ENCODE measurements at regions not wholly inside any gene's neighbourhood (a gene's known extent, or its start where the extent isn't known, plus 50 kb on each side); places are given as distances from the start of the nearest gene placed in this dataset.

- Histone ChIP-seq H3K4me2 (ENCODE audit: low read depth, low read length, poor library complexity, severe bottlenecking) (no peak overlapping the region), H3K9me2 (replicated peaks; ENCODE audit: insufficient read depth, low read length) (no peaks in the 10 kb centered on the region), H3F3A (ENCODE audit: insufficient read depth) (no peaks in the 10 kb centered on the region), H3K9ac (ENCODE audit: low read length) (no peak overlapping the region), H2AFZ (ENCODE audit: low read depth, low read length, severe bottlenecking) (no peak overlapping the region), H4K20me1 (ENCODE audit: low read depth, low read length) (no peaks in the 10 kb centered on the region), H3K27ac (ENCODE audit: low read depth, low read length) (no peak overlapping the region), H3K79me2 (ENCODE audit: insufficient read depth, low read length) (no peaks in the 10 kb centered on the region), H3K27me3 (ENCODE audit: low read length) (no peaks in the 10 kb centered on the region), H3K36me3 (ENCODE audit: low read length) (no peaks in the 10 kb centered on the region), H3K4me3 (ENCODE audit: insufficient read depth, low read length, poor library complexity, severe bottlenecking) (no peak overlapping the region), H3K9me3 (ENCODE audit: insufficient read depth, low read length) (peaks cover 6% of the 10 kb centered on the region; the same call in 1 of the 2 replicates)
- TF ChIP-seq CTCF (IDR thresholded peaks at IDR 0.05; ENCODE audit: insufficient read depth, low read length, poor library complexity, severe bottlenecking) (no peak), EZH2phosphoT487 (conservative IDR thresholded peaks at IDR 0.05; ENCODE audit: low read length) (no peak)
These were observed 95.6 kb downstream of the CTTN start for GRCh38 chr11:70493891-70494290.

GRCh38 chr11:70494559-70495350, 96.4 kb downstream of the CTTN start:
- H3K4me2 ChIP-seq (ENCODE audit: low read depth, low read length, poor library complexity, severe bottlenecking): no peak overlapping the region
- H3K9me2 ChIP-seq (replicated peaks; ENCODE audit: insufficient read depth, low read length): no peaks in the 10 kb centered on the region
- no peak overlapping the region for H3K9ac ChIP-seq (ENCODE audit: low read length)
- H4K20me1 ChIP-seq (ENCODE audit: low read depth, low read length): no peaks in the 10 kb centered on the region
- no peak for TF ChIP-seq CTCF (IDR thresholded peaks at IDR 0.05; ENCODE audit: insufficient read depth, low read length, poor library complexity, severe bottlenecking)
- TF ChIP-seq EZH2phosphoT487 (conservative IDR thresholded peaks at IDR 0.05; ENCODE audit: low read length): no peak
- H3K4me3 ChIP-seq (ENCODE audit: insufficient read depth, low read length, poor library complexity, severe bottlenecking): no peak overlapping the region
- H3K36me3 ChIP-seq (ENCODE audit: low read length): no peaks in the 10 kb centered on the region
- H3K9me3 ChIP-seq (ENCODE audit: insufficient read depth, low read length): peaks cover 6% of the 10 kb centered on the region; the same call in 1 of the 2 replicates
- H3F3A ChIP-seq (ENCODE audit: insufficient read depth): no peaks in the 10 kb centered on the region
- no peaks in the 10 kb centered on the region for H3K79me2 ChIP-seq (ENCODE audit: insufficient read depth, low read length)
- H3K27ac ChIP-seq (ENCODE audit: low read depth, low read length): no peak overlapping the region
- no peaks in the 10 kb centered on the region for H3K27me3 ChIP-seq (ENCODE audit: low read length)
- H2AFZ ChIP-seq (ENCODE audit: low read depth, low read length, severe bottlenecking): no peak overlapping the region

DNA sequence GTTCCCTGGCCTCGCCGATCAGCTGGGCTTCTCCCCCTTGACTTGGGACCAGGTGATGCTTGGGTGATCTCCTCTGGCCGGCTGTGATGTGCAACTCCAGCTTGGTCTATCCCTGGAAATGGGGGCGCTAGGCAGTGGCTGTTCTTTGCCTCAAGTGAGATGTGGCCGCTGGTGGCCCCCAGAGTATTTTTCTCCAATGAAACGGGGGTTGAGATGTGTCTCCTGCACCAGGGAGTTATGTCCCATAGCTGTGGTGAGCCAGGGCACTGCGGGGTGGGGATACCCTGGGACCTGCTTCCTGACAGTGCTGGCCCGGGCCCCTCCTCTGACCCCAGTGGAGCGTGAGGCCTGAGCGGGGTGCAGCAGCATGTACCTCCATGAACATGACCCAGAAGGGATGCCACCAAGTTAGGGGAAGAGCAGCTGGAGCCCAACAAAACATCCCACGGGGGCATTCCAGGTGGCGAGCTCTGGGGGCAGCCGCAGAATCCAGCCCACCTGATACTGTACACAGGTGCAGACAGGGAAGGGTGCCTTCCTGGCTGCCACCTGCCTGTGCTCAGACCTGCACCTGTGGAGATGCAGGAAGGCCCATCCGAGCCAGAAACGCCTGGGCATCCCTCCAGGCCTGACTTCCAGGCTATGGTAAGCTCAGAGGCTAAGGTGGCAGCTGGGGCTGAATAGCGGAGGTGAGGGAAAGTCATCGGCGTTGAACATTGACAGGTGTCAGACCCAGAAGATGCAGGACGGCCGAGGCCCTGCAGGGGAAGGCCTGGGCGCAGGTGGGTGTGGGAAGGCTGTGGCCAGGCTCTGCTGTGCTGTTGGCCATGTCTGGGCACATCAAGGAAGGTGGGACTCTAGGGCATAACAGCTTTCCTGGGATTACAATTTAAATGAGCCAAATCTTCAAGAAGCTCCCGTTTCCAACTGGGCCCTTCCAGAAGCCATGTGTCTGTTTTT, 97.3 kb downstream of the CTTN start:
- Histone ChIP-seq H3K9me3 (ENCODE audit: insufficient read depth, low read length) (peaks cover 6% of the 10 kb centered on the region; the same call in 1 of the 2 replicates), H3K79me2 (ENCODE audit: insufficient read depth, low read length) (no peaks in the 10 kb centered on the region), H3K27ac (ENCODE audit: low read depth, low read length) (no peak overlapping the region), H3K36me3 (ENCODE audit: low read length) (no peaks in the 10 kb centered on the region), H3K4me3 (ENCODE audit: insufficient read depth, low read length, poor library complexity, severe bottlenecking) (no peak overlapping the region), H3K9me2 (replicated peaks; ENCODE audit: insufficient read depth, low read length) (no peaks in the 10 kb centered on the region), H3F3A (ENCODE audit: insufficient read depth) (no peaks in the 10 kb centered on the region), H3K9ac (ENCODE audit: low read length) (no peak overlapping the region), H2AFZ (ENCODE audit: low read depth, low read length, severe bottlenecking) (no peak overlapping the region), H4K20me1 (ENCODE audit: low read depth, low read length) (no peaks in the 10 kb centered on the region), H3K4me2 (ENCODE audit: low read depth, low read length, poor library complexity, severe bottlenecking) (no peak overlapping the region), H3K27me3 (ENCODE audit: low read length) (no peaks in the 10 kb centered on the region)
- TF ChIP-seq CTCF (IDR thresholded peaks at IDR 0.05; ENCODE audit: insufficient read depth, low read length, poor library complexity, severe bottlenecking) (no peak), EZH2phosphoT487 (conservative IDR thresholded peaks at IDR 0.05; ENCODE audit: low read length) (no peak)
